Caki2 (cell line): ENCODE measurements at regions not wholly inside any gene's neighbourhood (a gene's known extent, or its start where the extent isn't known, plus 50 kb on each side); places are given as distances from the start of the nearest gene placed in this dataset.
A peak's percentile ranks its signal among the peaks of the same experiment; 100 is the strongest.

Experiments used
- DNase-seq: peaks from one replicate; pipeline ENCODE4 v3.0.0-alpha.2; 2015; ENCODE audit warnings: low read depth
- in situ Hi-C: cut with HindIII; loops from 2 replicates; pipeline ENCODE4 v1.10.0; 2016; ENCODE audit warnings: low sequenced_read_pairs, low pct_unique_long_range_greater_than_20kb, mixed read lengths

DNA sequence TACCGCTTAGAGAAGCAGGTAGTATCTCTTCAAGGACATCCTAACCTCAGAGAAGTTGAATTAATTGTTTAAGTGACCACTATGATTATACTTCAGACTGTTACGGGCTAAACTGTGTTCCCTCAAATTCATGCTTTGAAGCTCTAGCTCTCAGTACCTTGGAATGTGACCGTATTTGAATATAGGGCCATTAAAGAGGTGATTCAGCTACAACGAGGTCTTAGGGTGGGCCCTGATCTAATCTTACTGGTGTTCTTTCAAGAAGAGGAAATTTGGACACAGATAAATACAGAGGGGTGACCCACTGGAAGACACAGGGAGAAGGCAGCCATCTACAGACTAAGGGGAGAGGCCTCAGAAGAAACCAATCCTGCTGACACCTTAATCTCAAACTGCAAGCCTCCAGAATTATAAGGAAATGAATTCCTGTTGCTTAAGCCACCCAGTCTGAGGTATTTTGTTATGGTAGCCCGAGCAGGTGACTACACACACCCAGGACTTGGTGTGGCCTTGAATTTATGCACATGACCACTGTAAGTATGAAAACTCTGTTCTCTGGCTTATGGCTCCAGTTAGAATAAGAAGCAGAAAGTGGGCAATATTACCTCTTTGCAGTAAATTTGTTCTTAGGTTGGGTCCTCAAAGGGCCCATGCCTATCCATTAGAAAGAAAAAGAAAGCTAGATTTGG, 249.1 kb downstream of the DHX35 start:
- DNase-seq = no peak
- in situ Hi-C loops = no loop called here

DNA sequence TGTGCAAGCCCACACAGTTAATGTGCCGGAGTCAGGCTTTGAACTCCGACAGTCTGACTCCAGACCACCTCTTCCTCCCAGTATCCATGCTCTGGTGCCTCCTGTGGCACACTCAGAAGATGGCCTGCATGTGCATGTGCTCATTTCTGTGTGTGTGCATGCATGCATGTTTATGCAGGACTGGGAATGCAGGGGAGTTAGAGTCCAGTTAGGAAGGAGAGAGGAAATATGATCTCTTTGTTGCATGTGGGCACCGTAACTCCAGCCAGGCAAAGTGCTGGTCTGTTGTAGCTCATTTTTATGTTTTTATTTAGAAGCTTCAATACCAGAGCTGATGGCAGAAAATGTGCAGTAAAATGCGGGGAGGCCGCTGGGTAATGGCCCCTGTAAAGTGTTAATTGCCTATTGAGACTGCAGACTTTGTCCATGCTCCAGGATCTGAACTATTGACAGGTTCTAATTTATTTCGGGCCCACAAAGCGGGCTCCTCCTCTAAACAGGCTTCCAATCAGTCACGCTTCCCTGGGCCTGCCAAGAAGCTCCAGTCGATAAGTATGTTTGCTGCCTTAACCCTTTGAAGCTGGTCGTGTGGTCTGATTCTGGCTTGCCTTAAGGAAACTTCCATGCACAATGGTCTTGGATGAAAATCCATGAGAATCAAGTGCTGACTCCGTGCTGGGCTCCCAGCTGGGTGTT, 248.3 kb downstream of the DHX35 start:
- in situ Hi-C loops = no loop called here
- no peak for DNase-seq

DNA sequence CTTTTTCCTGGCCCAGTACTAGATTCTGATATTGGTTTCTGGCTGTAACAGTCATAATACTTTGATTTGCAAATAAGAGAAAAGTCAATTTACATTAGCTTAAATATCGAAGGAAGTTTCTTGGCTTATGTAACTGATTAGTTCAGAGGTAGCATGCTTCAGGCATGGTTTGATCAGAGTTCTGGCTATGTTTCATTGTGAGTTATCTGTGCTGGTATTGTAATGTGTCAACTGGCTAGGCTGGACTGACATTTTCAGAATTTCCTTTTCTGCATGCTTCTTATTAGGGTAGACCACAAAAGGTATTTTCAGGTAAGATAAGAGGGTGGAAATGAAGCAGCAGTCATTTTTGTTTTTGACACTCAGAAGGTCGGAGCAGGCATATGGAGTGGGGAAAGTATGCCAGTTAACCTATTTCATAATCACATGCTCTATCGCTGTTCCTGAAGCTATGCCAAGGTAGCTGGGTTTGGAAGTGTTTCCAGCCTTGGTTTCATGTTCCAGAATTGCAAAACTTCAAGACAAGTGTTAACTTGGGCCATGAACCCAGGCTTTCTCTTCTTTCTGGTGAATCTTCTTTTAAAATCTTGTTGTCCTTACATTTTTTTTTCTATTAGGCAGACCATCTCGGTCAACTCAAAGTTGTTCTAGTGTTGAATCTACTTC, 244.9 kb downstream of the DHX35 start:
- in situ Hi-C loops = no loop called here
- DNase-seq = no peak

DNA sequence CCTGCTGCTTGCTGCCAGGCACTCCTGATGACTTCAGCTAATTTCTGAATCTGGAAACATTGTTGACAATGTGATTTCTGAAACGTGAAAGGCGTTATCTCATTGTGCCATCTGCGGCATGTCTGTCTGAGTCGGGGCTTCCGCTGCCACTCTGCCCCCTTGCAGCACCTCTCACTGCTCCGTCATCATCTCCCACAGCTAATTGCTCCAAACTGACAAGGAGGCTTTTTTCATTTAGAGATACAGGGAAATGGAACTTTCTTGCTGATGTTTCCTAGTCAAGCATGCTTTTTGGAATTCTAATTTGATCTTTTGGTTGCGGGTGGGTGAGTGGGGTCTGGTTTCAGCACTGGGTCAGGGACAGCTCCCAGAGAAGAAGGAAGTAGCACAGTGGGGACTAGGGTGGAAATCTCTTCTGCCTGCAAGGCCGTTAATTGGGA, 233.5 kb downstream of the DHX35 start:
- no peak for DNase-seq
- in situ Hi-C loops = no loop called here

DNA sequence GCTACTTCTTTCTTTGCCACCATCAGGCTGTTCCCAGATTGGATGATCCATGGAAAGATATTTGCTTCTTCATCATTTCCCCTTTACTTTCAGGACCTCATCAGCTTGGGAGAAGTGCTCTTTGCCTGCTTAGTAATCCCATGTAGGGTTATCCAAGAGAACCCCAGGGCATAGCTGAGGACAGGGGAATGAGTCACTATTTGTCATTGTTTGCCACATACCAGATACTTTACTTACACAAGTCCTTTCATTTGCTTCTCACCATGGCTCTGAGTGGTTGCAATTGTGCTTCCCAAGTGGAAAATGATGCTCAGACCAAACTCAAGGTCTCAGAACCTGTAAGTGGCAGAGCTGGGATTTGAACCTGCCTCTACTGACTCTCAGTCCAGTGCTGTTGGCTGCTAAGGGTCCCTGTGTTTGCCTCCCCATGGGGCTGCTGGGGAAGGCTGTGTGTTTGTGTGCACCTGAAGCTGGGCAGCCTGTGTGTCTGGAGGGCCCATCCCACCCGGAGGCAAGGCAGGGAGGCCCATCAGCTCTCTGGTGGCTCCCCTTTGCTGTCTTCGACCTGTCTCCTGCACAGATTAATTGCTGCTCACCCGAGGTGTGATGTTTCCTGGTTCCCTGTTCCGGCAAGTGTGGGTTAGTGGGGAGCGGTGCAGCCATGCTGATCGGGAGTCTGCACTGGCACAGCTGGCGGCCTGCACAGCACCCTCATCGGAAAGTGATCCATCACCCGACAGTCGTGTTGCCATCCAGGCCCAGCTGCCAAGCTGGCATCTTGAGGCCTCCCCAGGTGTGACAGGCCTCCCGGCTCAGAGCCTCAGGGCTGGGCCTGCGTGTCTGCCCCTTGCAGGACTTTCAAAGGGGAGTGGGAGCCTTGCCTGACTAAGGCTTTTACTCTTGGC, 228.8 kb downstream of the DHX35 start:
- DNase-seq = peak; percentile 3
- in situ Hi-C loops = no loop called here

DNA sequence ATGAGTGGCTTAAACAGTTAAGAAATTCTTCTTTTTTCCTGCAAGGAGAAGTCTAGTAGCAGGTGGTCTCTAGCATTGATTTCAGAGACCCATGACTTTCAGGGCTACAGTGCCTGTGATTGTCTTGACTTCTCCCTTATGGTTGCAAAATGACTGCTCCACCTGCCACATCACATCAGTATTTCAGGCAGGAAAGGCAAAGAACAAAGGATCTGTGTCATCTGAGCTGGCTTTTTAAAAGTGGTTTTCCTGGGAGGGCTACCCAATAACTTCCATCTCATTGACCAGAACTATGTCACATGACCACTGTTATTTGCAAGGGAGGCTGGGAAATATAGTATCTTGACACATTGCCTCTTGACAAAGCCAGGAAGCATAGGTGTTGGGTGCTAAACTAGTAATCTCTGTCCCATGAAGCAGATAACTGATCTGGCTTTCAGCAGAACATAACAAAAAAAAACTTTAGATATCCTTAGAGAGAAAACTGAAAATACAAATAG, 226.2 kb downstream of the DHX35 start:
- in situ Hi-C loops = no loop called here
- DNase-seq = no peak

DNA sequence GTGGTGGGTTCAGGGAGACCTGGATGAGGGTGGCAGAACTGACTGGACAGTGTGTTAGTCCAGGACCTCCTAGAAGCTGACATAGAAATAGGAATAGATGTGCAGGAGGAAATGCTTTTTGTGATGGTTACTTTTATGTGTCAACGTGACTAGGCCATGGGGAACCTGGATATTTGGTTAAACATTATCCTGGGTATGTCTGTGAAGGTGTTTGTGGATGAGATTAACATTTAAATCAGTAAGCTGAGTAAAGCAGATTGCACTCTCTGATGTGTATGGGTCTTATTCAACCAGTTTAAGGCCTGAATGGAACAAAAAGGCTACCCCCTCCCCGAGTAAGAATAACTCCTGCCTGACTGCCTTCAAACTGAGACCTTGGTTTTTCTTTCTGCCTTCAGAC, 219.3 kb downstream of the DHX35 start:
- in situ Hi-C loops = no loop called here
- no peak for DNase-seq

DNA sequence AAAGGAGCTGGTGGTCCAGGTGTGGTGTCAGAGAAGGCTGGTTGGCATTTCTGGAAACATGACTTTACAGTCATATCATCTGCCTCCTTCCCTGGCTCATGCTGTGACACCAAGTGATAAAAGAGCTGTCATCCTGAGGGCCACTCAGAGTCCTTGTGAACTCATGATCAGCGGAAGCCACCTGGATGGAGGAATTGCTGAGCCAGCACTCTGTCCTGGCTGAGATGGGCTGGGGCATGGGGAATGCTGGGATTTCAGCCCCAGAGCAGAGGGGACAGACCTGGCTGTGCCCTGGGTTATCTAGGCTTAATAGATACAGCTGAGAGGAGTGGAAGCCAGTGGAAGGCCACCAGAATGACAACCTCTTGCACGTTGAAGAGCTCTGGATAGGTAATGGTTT, 214.3 kb downstream of the DHX35 start:
- in situ Hi-C loops = no loop called here
- DNase-seq = no peak

DNA sequence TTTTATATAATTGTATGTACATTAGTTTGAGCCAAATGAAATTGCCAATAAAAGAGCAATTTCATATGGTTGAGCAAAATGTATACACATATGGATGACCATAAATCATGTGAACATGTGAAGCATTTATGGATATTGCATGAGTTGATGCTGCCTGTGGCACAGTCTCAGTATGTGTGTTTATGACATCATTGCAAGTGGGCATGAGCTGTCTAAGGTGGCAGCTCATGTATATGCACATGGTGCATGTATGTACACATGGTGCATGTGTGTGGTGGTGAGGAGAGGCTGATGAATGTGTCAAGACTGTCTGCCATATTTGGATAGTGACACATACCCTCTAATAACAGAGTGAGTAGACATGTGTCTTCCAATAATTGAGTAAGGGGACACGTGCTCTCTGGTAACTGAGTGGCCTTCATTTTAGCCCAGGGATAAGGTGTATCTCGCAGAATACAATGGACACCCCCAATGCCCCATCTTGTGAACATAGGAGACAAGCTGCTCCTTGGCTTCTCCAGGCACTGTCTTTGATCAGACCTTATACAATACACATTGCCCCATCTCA, 208.8 kb downstream of the DHX35 start:
- in situ Hi-C loops = no loop called here
- no peak for DNase-seq

DNA sequence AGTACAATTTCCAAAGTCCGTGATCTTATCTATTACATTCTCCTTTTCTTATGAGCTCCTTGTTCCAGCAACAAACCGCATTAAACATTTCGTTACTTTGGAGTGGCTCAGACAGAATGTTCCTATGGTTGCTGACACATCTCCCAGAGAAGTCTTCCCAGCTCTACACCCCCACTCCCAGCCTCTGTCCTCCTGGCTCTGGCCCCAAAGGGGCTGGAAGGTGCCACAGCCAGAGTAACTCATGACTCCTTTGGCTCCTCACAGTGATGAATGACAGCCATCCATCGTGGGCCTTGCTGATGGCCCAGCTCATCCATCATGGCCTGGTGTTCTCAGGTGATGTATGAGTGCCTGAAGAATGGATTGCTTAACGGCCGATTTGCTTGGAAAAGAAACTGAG, 203.0 kb downstream of the DHX35 start:
- in situ Hi-C loops = no loop called here
- DNase-seq = no peak

DNA sequence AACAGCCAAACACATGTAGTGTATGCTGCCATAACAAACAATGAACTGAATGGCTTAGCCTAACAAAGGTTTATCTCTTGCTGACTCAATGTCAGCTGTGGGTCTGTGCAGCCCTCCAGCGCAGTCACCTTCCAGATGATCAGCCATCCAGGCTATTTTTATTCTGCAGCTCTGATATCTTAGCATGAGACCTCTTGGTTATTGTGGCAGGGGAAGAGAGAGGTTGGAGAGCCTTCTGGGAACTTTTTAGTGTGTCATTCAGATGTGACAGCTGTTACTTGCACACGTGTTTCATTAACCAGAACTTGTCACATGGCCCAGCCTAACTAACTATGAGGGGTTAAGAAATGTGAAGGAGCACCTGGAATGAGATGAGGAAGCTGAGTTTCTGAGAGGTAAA, 202.5 kb downstream of the DHX35 start:
- in situ Hi-C loops = no loop called here
- no peak for DNase-seq

DNA sequence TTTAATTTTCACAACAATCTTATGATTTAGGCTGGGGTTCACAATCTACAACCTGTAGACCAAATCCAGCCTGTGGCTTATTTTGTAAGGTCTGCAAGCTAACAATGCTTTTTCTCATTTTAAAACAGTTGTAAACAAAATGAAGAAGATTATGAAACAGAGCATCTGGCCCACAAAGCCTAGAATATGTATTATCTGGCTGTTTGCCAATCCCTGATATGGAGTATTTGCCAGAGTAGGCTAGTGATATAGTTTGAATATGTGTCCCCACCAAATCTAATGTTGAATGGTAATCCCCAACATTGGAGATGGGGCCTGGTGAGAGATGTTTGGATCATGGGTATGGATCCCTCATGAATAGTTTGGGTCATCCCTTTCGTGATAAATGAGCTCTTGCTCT, 201.8 kb downstream of the DHX35 start:
- in situ Hi-C loops = no loop called here
- no peak for DNase-seq

DNA sequence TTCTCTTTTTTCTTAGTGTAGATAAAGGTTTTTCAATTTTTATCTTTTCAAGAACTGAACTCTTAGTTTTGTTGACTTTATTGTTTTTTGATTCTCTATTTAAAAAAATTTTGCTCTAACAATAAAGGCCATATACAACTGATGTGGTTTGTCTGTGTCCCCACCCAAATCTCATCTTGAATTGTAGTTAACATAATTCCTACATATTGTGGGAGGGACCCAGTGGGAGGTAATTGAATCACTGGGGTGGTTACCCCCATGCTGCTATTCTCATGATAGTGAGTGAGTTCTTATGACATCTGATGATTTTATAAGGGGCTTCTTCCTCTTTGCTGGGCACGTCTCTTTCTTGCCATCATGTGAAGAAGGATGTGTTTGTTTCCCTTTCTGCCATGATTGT, 199.8 kb downstream of the DHX35 start:
- in situ Hi-C loops = no loop called here
- DNase-seq = no peak

DNA sequence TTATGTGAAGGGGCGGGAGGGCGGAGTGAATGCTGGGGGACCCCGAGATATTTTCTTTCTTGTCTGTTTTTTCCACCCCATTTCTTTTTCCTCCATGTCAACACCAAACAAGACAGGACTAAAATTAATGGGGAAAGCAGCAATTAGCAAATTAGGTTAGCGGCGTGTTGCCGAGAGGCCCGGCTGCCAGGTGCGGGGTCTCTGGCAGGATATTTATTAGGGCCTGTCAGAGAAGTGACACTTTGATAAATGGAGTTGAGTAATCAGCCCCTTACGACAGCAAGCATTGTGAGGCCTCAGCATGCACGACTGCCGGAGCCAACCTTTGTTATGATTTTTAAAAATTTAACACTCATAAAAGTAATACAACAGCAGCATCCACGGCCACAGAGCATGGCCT, 193.8 kb downstream of the DHX35 start:
- in situ Hi-C loops = no loop called here
- DNase-seq = no peak

DNA sequence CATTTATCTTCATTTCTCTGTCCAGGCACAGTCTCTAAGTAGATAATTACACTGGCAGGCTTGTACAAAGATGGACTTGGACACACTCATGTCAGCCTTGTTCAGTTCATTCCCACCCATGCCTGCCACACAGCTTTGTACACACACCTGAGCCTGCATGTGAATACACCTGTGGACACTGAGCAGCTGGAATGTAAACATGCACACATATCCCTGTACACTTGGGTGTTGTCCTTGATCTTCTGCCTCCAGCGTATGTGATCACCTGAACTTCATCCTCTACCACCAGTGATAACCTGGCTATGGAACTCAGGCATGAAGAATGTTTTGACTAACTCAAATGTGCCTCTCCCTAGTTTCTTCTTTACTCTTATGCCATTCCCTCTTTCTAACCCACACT, 190.6 kb downstream of the DHX35 start:
- no peak for DNase-seq
- in situ Hi-C loops = no loop called here

DNA sequence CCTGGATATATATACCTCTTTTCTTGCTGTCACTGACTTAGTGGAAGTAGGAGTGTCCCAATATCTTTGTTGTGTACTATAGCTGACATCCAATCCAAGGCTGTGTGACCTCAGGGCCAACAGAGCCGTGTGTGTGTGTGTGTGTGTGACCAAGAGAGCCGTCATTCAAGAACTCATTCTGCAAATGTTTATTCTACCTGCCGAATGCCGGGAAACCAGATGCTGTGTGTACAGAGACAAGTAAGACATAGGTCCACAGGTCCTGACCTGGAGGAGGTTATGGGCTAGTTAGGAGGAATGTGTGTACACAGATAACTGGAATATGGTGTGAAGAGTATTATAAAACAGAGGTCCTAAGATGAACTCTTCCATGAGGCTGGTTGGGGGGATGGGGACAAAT, 190.0 kb downstream of the DHX35 start:
- DNase-seq = no peak
- in situ Hi-C loops = no loop called here

DNA sequence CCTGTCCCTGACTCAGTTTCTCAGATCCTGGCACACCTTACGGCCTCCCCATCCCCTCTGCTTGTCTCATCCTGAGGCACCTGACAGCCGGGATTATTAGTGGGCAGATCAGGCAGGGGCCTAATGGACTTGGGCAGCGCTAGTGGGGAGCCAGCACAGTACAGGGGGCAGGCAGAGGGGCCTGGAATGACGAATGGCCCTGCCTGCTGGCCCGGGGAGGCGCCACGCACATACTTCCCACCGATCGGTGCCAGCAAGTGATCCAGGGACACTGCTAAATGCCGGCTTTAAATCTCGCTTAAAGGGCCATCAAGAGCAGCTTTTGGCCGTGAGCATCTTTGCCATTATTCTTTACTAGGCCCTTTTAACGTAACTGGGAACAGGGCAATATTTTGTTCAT, 188.4 kb downstream of the DHX35 start:
- no peak for DNase-seq
- in situ Hi-C loops = no loop called here

DNA sequence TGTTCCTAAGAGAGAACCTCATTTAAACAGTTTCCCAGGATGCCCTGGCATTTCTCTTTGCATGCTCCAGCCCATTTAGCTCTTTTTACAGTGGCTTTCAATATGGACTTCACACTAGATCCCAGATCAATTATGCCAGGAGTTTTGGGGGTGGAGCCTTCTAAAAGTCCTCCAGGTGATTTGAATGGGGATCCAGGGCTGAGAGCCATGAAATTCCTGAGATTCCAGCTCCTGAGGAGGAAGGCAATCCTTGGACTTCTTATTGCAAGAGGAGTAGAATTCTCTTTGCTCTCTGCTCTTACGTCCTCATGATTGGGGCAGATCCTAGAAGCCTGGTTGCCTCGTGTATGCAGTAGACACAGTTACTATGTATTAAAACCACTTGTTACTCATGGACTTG, 184.2 kb downstream of the DHX35 start:
- in situ Hi-C loops = no loop called here
- DNase-seq = no peak
